ENCODE measurements at regions not wholly inside any gene's neighbourhood (a gene's known extent, or its start where the extent isn't known, plus 50 kb on each side); places are given as distances from the start of the nearest gene placed in this dataset.

DNA sequence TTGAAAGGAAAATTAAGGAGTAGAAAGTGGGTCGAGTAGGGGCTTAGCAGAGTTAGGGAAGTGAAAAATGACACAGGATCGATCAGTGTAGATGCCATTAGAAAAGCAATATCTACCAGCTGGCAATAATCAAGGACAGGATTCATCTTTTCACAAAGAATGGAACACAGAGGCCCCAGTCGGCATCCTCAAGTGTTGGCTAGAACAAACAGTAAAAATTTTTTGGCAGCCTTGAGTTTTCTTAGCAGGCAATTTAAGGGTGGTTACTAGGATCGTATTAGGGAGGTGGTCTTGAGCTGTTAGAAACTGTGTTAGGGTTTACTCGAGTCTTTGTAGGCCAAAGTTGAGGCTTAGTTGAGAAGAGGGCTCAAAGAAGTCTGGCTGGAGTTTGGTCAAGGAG lies 658.8 kb upstream of the SGO1 start:
- no peak overlapping the region for H2AFZ ChIP-seq (ENCODE audit: low read depth, low read length)
- H3K9ac ChIP-seq (ENCODE audit: low read length) = no peak overlapping the region
- H3K79me2 ChIP-seq (replicated peaks; ENCODE audit: insufficient read depth, low read length) = no peaks in the 10 kb centered on the region
- no peaks in the 10 kb centered on the region for H3K9me3 ChIP-seq (ENCODE audit: low read length)
- no peaks in the 10 kb centered on the region for H4K20me1 ChIP-seq (ENCODE audit: insufficient read depth)
- H3K27ac ChIP-seq (ENCODE audit: low read length) = no peak overlapping the region
- no peak overlapping the region for H3K4me2 ChIP-seq (ENCODE audit: low read length)
- no peaks in the 10 kb centered on the region for H3K9me2 ChIP-seq (ENCODE audit: insufficient read depth, low read length)
- no peaks in the 10 kb centered on the region for H3K27me3 ChIP-seq (ENCODE audit: insufficient read depth, low read depth, low read length)
- TF ChIP-seq, protein P1, sequence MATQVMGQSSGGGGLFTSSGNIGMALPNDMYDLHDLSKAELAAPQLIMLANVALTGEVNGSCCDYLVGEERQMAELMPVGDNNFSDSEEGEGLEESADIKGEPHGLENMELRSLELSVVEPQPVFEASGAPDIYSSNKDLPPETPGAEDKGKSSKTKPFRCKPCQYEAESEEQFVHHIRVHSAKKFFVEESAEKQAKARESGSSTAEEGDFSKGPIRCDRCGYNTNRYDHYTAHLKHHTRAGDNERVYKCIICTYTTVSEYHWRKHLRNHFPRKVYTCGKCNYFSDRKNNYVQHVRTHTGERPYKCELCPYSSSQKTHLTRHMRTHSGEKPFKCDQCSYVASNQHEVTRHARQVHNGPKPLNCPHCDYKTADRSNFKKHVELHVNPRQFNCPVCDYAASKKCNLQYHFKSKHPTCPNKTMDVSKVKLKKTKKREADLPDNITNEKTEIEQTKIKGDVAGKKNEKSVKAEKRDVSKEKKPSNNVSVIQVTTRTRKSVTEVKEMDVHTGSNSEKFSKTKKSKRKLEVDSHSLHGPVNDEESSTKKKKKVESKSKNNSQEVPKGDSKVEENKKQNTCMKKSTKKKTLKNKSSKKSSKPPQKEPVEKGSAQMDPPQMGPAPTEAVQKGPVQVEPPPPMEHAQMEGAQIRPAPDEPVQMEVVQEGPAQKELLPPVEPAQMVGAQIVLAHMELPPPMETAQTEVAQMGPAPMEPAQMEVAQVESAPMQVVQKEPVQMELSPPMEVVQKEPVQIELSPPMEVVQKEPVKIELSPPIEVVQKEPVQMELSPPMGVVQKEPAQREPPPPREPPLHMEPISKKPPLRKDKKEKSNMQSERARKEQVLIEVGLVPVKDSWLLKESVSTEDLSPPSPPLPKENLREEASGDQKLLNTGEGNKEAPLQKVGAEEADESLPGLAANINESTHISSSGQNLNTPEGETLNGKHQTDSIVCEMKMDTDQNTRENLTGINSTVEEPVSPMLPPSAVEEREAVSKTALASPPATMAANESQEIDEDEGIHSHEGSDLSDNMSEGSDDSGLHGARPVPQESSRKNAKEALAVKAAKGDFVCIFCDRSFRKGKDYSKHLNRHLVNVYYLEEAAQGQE (IDR thresholded peaks at IDR 0.05; ENCODE audit: borderline replicate concordance) = no peak
- no peak for TF ChIP-seq EP300 (conservative IDR thresholded peaks at IDR 0.05; ENCODE audit: poor library complexity, severe bottlenecking)
- no peak overlapping the region for H3K4me3 ChIP-seq (ENCODE audit: low read length)
- H3K36me3 ChIP-seq (ENCODE audit: insufficient read depth, low read length) = no peaks in the 10 kb centered on the region
- no peaks in the 10 kb centered on the region for H3F3A ChIP-seq (ENCODE audit: insufficient read depth, low read length, poor library complexity, severe bottlenecking)

DNA sequence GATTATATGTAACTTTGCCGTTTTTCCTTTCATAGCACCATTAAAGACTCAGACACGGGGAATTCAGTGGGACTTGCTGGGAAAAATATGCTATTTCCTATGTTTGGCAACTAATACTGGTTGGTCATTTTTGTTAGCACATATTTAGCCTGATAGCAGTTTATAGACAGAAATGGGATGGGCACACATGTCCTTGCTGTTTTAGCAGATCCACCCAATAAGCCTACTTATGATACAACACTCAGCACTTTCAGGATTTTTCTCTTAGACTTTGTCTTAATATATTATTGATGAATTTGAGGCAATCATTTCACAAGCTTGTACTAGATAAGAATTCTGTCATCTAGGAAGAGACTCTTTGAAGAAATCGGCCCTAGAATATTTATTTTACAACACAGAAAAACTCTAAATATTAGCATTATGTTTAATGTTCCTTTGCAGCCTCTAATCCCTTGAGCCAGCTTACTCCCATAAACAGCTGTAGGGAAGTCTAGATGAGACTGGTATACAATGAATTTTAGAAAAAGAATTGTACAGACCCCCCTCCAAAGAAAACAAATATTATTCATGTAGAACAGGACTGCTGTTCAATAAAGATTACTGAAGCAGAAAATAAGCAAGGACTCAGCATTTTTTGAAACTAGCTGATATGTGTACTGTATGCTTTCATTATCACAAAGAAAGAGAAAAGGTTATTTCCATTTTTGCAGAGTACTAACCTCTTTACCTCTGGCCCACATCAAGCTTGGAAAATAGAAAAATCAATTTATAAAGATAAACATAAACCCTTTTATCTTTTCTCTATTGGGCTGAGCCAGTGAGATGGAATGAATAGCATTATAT lies 656.8 kb upstream of the SGO1 start:
- no peaks in the 10 kb centered on the region for H3K79me2 ChIP-seq (replicated peaks; ENCODE audit: insufficient read depth, low read length)
- H3K9me3 ChIP-seq (ENCODE audit: low read length) = no peaks in the 10 kb centered on the region
- H3K27ac ChIP-seq (ENCODE audit: low read length) = no peak overlapping the region
- H3K27me3 ChIP-seq (ENCODE audit: insufficient read depth, low read depth, low read length) = no peaks in the 10 kb centered on the region
- H3K4me2 ChIP-seq (ENCODE audit: low read length) = no peak overlapping the region
- H2AFZ ChIP-seq (ENCODE audit: low read depth, low read length) = no peak overlapping the region
- H3F3A ChIP-seq (ENCODE audit: insufficient read depth, low read length, poor library complexity, severe bottlenecking) = no peaks in the 10 kb centered on the region
- H4K20me1 ChIP-seq (ENCODE audit: insufficient read depth) = no peaks in the 10 kb centered on the region
- H3K9ac ChIP-seq (ENCODE audit: low read length) = no peak overlapping the region
- no peaks in the 10 kb centered on the region for H3K36me3 ChIP-seq (ENCODE audit: insufficient read depth, low read length)
- H3K9me2 ChIP-seq (ENCODE audit: insufficient read depth, low read length) = no peaks in the 10 kb centered on the region
- no peak overlapping the region for H3K4me3 ChIP-seq (ENCODE audit: low read length)
- no peak for TF ChIP-seq POLR2AphosphoS5 (IDR thresholded peaks at IDR 0.05)

DNA sequence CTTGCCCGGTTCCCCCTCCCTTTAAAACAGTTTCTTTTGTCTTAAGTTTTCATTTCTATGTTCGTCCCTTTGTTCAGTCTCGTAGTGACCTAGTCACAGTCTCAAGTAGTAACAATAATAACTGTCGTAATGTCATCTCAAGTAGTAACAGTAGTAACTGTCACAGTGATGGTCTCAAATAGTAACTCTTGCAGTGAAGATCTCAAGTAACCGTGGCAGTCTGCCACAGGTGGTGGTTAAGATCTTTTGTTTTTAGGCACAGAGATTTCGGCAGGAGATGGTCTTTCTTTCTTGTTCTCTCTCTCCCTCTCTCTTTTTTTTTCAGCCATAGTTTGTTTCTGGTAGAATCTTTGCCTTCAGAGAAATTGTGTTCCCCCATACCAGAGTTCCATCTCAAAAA lies 656.0 kb upstream of the SGO1 start:
- H3F3A ChIP-seq (ENCODE audit: insufficient read depth, low read length, poor library complexity, severe bottlenecking) = no peaks in the 10 kb centered on the region
- H2AFZ ChIP-seq (ENCODE audit: low read depth, low read length) = no peak overlapping the region
- no peaks in the 10 kb centered on the region for H3K36me3 ChIP-seq (ENCODE audit: insufficient read depth, low read length)
- no peak overlapping the region for H3K4me3 ChIP-seq (ENCODE audit: low read length)
- H3K27ac ChIP-seq (ENCODE audit: low read length) = no peak overlapping the region
- no peak overlapping the region for H3K4me2 ChIP-seq (ENCODE audit: low read length)
- no peaks in the 10 kb centered on the region for H3K9me3 ChIP-seq (ENCODE audit: low read length)
- H3K27me3 ChIP-seq (ENCODE audit: insufficient read depth, low read depth, low read length) = no peaks in the 10 kb centered on the region
- H3K9me2 ChIP-seq (ENCODE audit: insufficient read depth, low read length) = no peaks in the 10 kb centered on the region
- TF ChIP-seq MXI1 (conservative IDR thresholded peaks at IDR 0.05; ENCODE audit: poor library complexity, severe bottlenecking) = no peak
- no peak for TF ChIP-seq POLR2AphosphoS5 (IDR thresholded peaks at IDR 0.05)
- no peak for TF ChIP-seq SMC3 (conservative IDR thresholded peaks at IDR 0.05; ENCODE audit: poor library complexity)
- TF ChIP-seq EP300 (conservative IDR thresholded peaks at IDR 0.05; ENCODE audit: poor library complexity, severe bottlenecking) = no peak
- TF ChIP-seq, protein P1 (IDR thresholded peaks at IDR 0.05; ENCODE audit: borderline replicate concordance) = no peak
- TF ChIP-seq EZH2 (IDR thresholded peaks at IDR 0.05; ENCODE audit: borderline replicate concordance, insufficient read depth, low read length, poor library complexity, severe bottlenecking) = no peak
- TF ChIP-seq TAF1 (IDR thresholded peaks at IDR 0.05; ENCODE audit: low read depth) = no peak
- TF ChIP-seq, protein P2, sequence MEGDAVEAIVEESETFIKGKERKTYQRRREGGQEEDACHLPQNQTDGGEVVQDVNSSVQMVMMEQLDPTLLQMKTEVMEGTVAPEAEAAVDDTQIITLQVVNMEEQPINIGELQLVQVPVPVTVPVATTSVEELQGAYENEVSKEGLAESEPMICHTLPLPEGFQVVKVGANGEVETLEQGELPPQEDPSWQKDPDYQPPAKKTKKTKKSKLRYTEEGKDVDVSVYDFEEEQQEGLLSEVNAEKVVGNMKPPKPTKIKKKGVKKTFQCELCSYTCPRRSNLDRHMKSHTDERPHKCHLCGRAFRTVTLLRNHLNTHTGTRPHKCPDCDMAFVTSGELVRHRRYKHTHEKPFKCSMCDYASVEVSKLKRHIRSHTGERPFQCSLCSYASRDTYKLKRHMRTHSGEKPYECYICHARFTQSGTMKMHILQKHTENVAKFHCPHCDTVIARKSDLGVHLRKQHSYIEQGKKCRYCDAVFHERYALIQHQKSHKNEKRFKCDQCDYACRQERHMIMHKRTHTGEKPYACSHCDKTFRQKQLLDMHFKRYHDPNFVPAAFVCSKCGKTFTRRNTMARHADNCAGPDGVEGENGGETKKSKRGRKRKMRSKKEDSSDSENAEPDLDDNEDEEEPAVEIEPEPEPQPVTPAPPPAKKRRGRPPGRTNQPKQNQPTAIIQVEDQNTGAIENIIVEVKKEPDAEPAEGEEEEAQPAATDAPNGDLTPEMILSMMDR (IDR thresholded peaks at IDR 0.05; ENCODE audit: poor library complexity, severe bottlenecking) = no peak
- TF ChIP-seq RAD21 (conservative IDR thresholded peaks at IDR 0.05) = no peak
- H3K79me2 ChIP-seq (replicated peaks; ENCODE audit: insufficient read depth, low read length) = no peaks in the 10 kb centered on the region
- H3K9ac ChIP-seq (ENCODE audit: low read length) = no peak overlapping the region
- H4K20me1 ChIP-seq (ENCODE audit: insufficient read depth) = no peaks in the 10 kb centered on the region

All from neural cell (in vitro differentiated cells).